Suppressor macrophage (primary cell): ENCODE measurements at regions not wholly inside any gene's neighbourhood (a gene's known extent, or its start where the extent isn't known, plus 50 kb on each side); places are given as distances from the start of the nearest gene placed in this dataset.
A peak's percentile ranks its signal among the peaks of the same experiment; 100 is the strongest.
"Not testable (repeated sequence)": the region's sequence is repeated elsewhere in the genome, so short reads cannot be mapped to it uniquely, and the experiment has no call there.

ENCODE experiments used
- DNase-seq, 4 experiments: peaks; one replicate each; pipeline ENCODE4 v3.0.0-alpha.2; 2020 to 2022

- DNase-seq, result no peak
Measured at GRCh38 chr9:111744363-111744762, 50.4 kb downstream of the SHOC1 start.

- DNase-seq, result peak in 3 of 4 experiments; percentile 6 to 41 (median 27)
Measured at GRCh38 chr9:111743275-111743674, 51.5 kb downstream of the SHOC1 start.

- DNase-seq, result no peak
Measured at GRCh38 chr9:111740739-111741138, 54.0 kb downstream of the SHOC1 start.

- DNase-seq, result no peak
Measured at GRCh38 chr9:111736714-111737113, 58.0 kb downstream of the SHOC1 start.

DNA sequence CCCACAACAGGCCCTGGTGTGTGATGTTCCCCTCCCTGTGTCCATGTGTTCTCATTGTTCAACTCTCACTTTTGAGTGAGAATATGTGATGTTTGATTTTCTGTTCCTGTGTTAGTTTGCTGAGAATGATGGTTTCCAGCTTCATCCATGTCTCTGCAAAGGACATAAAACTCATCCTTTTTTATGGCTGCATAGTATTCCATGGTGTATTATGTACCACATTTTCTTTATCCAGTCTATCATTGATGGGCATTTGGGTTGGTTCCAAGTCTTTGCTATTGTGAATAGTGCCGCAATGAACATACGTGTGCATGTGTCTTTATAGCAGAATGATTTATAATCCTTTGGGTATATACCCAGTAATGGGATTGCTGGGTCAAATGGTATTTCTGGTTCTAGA, 59.4 kb downstream of the SHOC1 start:
- not testable (repeated sequence) for DNase-seq

DNA sequence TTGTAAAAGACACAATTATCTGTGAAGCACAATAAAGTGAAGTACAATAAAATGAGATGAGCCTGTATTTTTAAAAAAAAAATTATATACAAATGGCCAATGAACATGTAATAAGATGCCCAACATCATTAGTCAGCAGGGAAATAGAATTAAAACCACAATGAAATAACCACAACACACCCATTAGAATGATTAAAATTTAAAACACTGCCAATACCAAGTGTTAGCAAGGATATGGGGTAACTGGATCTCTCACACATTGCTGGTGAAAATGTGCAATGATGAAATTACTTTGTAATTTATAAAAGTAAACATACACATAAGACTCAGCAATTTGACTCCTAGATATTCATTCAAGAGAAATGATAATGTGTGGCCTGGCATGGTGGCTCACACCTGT, 62.8 kb downstream of the SHOC1 start:
- DNase-seq, result no peak

DNA sequence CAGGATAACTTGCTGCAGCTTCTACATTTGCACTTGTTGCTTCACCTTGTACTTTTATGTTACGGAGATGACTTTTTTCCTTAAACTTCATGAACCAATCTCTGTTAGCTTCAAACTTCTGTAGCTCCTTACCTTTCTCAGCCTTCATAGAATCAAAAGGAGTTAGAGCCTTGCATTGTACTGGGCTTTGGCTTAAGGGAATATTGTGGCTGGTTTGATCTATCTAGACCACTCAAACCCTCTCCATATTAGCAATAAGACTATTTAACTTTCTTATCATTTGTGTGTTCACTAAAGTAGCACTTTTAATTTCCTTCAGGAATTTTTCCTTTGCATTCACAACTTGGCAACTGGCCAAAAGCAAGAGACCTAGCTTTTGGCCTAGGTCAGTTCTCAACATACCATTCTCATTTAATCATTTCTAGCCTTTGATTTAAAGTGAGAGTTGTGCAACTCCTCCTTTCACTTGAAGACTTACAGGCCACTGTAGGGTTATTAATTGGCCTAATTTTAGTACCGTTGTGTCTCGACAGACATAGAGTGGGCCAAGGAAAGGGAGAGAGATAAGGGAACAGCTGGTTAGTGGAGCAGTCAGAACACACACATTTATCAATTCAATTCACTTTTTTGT, 63.7 kb downstream of the SHOC1 start:
- no peak for DNase-seq

DNA sequence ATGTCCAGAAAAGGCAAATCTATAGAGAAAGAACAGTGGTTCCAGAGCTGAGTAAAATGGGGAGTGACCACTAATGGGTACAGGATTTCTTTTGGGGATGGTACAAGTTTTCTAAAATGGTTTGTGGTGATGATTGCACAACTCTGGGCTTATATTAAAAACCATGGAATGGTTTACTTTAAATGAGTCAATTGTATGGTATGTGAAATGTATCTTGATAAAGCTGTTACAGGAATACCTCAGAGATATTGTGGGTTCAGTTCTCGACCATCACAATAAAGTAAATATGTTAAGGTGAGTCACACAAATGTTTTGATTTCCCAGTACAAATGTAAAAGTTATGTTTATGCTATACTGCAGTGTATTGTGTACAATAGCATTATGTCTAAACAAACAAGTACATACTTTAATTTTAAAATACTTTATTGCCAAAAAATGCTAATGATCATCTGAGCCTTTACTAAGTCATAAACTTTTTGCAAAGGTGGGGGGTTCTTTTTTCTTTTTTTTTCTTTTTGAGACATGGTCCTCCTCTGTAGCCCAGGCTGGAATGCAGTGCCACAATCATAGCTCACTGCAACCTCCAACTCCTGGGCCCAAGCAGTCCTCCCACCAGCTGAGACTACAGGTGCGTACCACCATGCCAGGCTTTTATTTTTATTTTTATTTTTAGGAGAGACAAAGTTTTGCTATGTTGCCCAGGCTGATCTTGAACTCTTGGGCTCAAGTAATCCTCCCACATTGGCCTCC, 65.9 kb downstream of the SHOC1 start:
- DNase-seq, result no peak

DNA sequence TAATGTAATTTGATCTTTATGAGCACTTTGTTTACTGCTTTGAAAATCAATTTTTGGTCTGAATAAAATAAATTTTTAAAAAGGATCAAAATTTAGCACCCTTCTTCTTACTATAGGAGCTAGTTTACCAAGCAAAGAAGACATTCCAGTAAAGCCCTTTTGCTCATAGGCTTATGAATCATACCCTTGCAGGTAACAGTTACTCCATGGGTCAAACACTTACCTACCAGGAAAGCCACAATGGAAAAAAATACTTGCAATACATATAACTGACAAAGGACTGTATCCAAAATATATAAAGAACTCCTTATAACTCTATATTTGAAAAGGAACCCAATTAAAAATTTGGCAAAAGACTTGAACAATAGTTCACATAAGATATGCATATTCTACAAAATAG, 66.6 kb downstream of the SHOC1 start:
- no peak for DNase-seq

DNA sequence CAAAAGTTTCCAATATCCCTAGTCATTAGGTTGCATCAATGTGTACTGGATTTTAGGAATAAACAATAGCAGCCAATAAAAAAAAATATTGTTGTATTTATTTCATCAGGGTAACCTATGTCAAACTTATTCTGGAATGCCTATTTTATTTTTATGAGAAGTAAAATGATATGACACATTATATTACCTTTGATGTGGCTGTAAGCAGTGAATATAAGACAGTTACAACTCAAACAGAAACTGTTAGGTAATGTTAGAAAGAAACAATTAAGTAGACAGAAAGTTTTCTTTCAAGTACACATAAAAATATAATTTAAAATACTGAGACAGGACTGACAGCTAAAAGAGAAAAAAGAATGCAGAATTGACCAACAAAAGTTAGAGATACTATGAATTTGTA, 65.5 kb downstream of the GNG10 start:
- DNase-seq, result no peak

DNA sequence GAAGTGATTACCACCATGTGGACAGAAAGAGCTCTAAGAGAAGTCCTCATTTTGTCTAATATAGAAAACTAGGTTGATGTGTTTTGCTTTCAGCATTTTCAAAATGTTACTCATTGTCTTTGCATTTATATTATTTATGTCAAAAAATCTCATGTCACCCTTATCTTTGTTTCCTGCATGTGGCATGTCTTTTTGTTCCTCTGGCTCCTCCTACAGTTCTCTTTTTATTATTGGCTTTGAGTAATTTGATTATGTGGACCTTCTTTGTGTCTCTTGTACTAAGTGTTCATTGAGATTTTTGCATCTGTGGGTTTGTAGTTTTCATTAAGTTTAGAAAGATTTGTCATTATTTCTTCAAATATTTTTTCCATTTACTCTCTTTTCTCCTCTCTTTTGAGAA, 58.8 kb downstream of the GNG10 start:
- DNase-seq, result peak in 1 of 4 experiments; percentile 7
